CD4-positive, CD25-positive, alpha-beta regulatory T cell (primary cell): ENCODE measurements at regions not wholly inside any gene's neighbourhood (a gene's known extent, or its start where the extent isn't known, plus 50 kb on each side); places are given as distances from the start of the nearest gene placed in this dataset.

ENCODE experiments used
- ATAC-seq, 2 donors: fragments of 150-1000 bp; cut with Tn5 transposase; one replicate each; pipeline ENCODE4 v1.10.0; 2021; ENCODE audit warnings: low read depth in 2 of 2, moderate number of reproducible peaks in 2 of 2, moderate library complexity in 1 of 2
- DNase-seq, 3 donors: peaks; one replicate each; pipeline versions ENCODE4 v3.0.0 to v3.0.0-alpha.2; 2012 to 2022; ENCODE audit warnings: mixed read lengths in 1 of 3
- H3K27ac ChIP-seq: one replicate; pipeline ENCODE4 v1.7.0; 2013; ENCODE audit warnings: mild to moderate bottlenecking, low read length; ENCODE audit not compliant: insufficient read depth, poor library complexity, severe bottlenecking
- H3K27me3 ChIP-seq: one replicate; pipeline ENCODE4 v1.7.0; 2013; ENCODE audit warnings: low read length; ENCODE audit not compliant: control insufficient read depth, insufficient read depth
- H3K36me3 ChIP-seq: one replicate; pipeline ENCODE4 v1.7.0; 2013; ENCODE audit warnings: mild to moderate bottlenecking, low read length, moderate library complexity; ENCODE audit not compliant: control insufficient read depth, insufficient read depth
- H3K4me1 ChIP-seq: 2 replicates; pipeline ENCODE4 v1.7.0; 2013; ENCODE audit warnings: mild to moderate bottlenecking, low read length; ENCODE audit not compliant: insufficient read depth, control insufficient read depth, poor library complexity, severe bottlenecking
- H3K4me3 ChIP-seq: one replicate; pipeline ENCODE4 v1.7.0; 2013; ENCODE audit warnings: low read depth, mild to moderate bottlenecking, low read length, moderate library complexity
- H3K9me3 ChIP-seq, 2 experiments: 1 replicate in 1 of 2; 2 replicates in 1 of 2; pipeline ENCODE4 v1.7.0; 2013; ENCODE audit warnings: low read length in 2 of 2, mild to moderate bottlenecking in 1 of 2, moderate library complexity in 1 of 2; ENCODE audit not compliant: control insufficient read depth in 2 of 2
- H3K27ac Mint-ChIP-seq, 3 donors: one replicate each; pipeline ENCODE4 v1.8.0; 2020 to 2022; ENCODE audit warnings: mild to moderate bottlenecking in 3 of 3, mixed read lengths in 3 of 3, moderate library complexity in 2 of 3
- H3K27me3 Mint-ChIP-seq: one replicate; pipeline ENCODE4 v1.8.0; 2022; ENCODE audit warnings: mild to moderate bottlenecking, mixed read lengths
- H3K36me3 Mint-ChIP-seq: one replicate; pipeline ENCODE4 v1.8.0; 2020; ENCODE audit warnings: mixed read lengths
- H3K4me1 Mint-ChIP-seq, 4 donors: one replicate each; pipeline ENCODE4 v1.8.0; 2020 to 2022; ENCODE audit warnings: mixed read lengths in 4 of 4, mild to moderate bottlenecking in 1 of 4
- H3K4me3 Mint-ChIP-seq, 4 donors: one replicate each; pipeline ENCODE4 v1.8.0; 2020 to 2022; ENCODE audit warnings: mild to moderate bottlenecking in 4 of 4, mixed read lengths in 4 of 4, moderate library complexity in 3 of 4
- H3K9me3 Mint-ChIP-seq, 7 donors: one replicate each; pipeline ENCODE4 v1.8.0; 2020 to 2022; ENCODE audit warnings: mixed read lengths in 7 of 7, mild to moderate bottlenecking in 3 of 7, moderate library complexity in 2 of 7

- no peaks in the 10 kb centered on the region for H3K27me3 Mint-ChIP-seq
Measured at GRCh38 chr4:19544446-19545125, 707.1 kb upstream of the SLIT2 start.

DNA sequence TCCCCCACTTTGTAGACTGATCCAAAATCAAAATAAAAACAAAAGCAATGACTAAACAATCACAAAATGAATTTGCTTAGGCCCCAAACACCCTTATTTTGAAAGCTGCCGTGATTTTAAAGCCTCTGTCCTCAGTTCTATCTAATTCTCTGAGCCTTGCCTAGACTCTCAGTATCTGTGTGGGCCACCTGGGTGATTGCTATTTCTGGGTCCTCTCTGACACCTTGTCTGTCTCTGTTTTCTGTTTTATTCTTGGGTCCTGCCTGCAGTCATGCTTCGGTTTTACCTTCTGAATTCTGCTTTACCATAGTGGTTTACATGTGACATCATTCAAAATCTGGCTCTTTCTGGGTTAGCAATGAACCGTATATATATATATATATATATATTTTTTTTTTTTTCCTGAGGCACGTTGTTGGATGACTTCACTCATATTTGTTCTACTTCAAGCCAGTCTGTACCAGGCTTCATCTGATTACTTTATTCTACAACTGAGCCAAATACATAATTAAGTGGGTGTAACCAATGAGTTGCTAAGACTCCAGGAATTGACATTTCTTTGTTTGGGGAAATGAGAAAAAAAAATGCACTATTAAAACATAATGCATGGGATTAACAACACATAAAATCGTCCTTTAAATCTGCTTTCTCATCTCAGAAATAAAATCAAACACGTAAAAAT lies 710.7 kb upstream of the SLIT2 start:
- peaks cover 0 to 4% of the 10 kb centered on the region in 2 experiments for H3K9me3 ChIP-seq
- no peaks in the 10 kb centered on the region for H3K4me1 Mint-ChIP-seq
- no peak overlapping the region for H3K4me3 Mint-ChIP-seq
- no peak overlapping the region for H3K4me3 ChIP-seq
- H3K27ac Mint-ChIP-seq, result no peak overlapping the region
- no peaks in the 10 kb centered on the region for H3K27me3 Mint-ChIP-seq
- H3K36me3 Mint-ChIP-seq, result no peaks in the 10 kb centered on the region
- DNase-seq (no peak), ATAC-seq (no peak)
- H3K27ac ChIP-seq, result no peak overlapping the region
- H3K4me1 ChIP-seq, result no peaks in the 10 kb centered on the region
- H3K36me3 ChIP-seq, result no peaks in the 10 kb centered on the region
- no peaks in the 10 kb centered on the region for H3K27me3 ChIP-seq
- peaks cover 4 to 14% (median 7%) of the 10 kb centered on the region in 7 donors for H3K9me3 Mint-ChIP-seq

More at GRCh38 chr4:19544446-19545125, 707.1 kb upstream of the SLIT2 start:
- peaks cover 0 to 4% of the 10 kb centered on the region in 2 experiments for H3K9me3 ChIP-seq
- Mint-ChIP-seq H3K4me1 (no peaks in the 10 kb centered on the region), H3K4me3 (no peak overlapping the region), H3K9me3 (peaks cover 4 to 26% (median 8%) of the 10 kb centered on the region in 7 donors), H3K27ac (no peak overlapping the region), H3K36me3 (no peaks in the 10 kb centered on the region)
- DNase-seq, result no peak
- H3K27ac ChIP-seq, result no peak overlapping the region
- H3K27me3 ChIP-seq, result no peaks in the 10 kb centered on the region
- no peaks in the 10 kb centered on the region for H3K36me3 ChIP-seq
- no peak for ATAC-seq
- H3K4me3 ChIP-seq, result no peak overlapping the region
- no peaks in the 10 kb centered on the region for H3K4me1 ChIP-seq

DNA sequence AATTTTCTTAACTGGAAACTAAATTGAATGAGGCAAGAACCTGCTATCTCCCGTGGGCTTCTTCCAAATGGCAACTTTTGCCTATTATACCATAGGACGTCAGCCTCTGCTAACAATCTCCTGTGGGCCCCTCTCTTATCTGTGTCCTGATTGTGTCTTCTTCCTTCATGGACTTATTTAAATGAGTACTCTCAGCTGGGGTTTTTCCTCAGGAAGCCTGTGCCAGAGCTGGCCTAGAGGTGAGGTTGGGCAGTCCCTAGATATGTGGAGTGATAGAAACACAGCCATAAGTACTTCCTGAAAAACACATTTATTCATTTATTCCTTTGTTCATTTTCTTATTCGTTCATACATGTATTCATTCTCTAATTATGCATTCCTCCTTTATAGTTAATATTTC lies 712.5 kb upstream of the SLIT2 start:
- Mint-ChIP-seq H3K27ac (no peak overlapping the region), H3K4me1 (no peaks in the 10 kb centered on the region), H3K36me3 (no peaks in the 10 kb centered on the region), H3K9me3 (peaks cover 0 to 14% (median 6%) of the 10 kb centered on the region in 7 donors), H3K4me3 (no peak overlapping the region), H3K27me3 (no peaks in the 10 kb centered on the region)
- Histone ChIP-seq H3K27me3 (no peaks in the 10 kb centered on the region), H3K4me1 (no peaks in the 10 kb centered on the region), H3K36me3 (no peaks in the 10 kb centered on the region), H3K9me3 (peaks cover 0 to 4% of the 10 kb centered on the region in 2 experiments), H3K4me3 (no peak overlapping the region), H3K27ac (no peak overlapping the region)
- DNase-seq (no peak), ATAC-seq (no peak)

DNA sequence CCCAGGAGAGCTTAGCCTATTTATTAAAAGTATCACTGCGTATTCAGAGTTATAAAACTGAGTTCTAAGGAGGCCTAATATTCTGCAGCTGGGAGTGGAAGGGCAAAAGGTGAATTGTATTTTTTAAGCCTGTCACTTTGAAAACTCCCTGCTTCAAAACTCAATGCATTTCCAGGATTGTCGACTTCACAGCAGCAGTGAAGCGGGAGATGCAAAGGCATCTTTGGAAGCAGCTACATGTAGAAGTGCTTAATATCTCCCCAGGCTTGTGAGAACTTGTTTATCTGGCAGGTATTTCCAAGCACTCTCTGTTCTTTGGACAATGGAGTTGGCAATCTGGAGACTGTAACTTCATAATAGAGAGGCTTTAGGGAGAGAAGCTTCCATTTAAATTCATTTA lies 717.5 kb upstream of the SLIT2 start:
- Mint-ChIP-seq H3K27me3 (no peaks in the 10 kb centered on the region), H3K4me3 (no peak overlapping the region), H3K4me1 (no peaks in the 10 kb centered on the region), H3K27ac (no peak overlapping the region), H3K36me3 (no peaks in the 10 kb centered on the region), H3K9me3 (peaks cover 0 to 14% (median 4%) of the 10 kb centered on the region in 7 donors)
- H3K27me3 ChIP-seq, result no peaks in the 10 kb centered on the region
- H3K36me3 ChIP-seq, result no peaks in the 10 kb centered on the region
- ATAC-seq (no peak), DNase-seq (no peak)
- H3K4me1 ChIP-seq, result no peaks in the 10 kb centered on the region
- H3K4me3 ChIP-seq, result no peak overlapping the region
- H3K9me3 ChIP-seq, result peaks cover 0 to 5% of the 10 kb centered on the region in 2 experiments
- no peak overlapping the region for H3K27ac ChIP-seq

DNA sequence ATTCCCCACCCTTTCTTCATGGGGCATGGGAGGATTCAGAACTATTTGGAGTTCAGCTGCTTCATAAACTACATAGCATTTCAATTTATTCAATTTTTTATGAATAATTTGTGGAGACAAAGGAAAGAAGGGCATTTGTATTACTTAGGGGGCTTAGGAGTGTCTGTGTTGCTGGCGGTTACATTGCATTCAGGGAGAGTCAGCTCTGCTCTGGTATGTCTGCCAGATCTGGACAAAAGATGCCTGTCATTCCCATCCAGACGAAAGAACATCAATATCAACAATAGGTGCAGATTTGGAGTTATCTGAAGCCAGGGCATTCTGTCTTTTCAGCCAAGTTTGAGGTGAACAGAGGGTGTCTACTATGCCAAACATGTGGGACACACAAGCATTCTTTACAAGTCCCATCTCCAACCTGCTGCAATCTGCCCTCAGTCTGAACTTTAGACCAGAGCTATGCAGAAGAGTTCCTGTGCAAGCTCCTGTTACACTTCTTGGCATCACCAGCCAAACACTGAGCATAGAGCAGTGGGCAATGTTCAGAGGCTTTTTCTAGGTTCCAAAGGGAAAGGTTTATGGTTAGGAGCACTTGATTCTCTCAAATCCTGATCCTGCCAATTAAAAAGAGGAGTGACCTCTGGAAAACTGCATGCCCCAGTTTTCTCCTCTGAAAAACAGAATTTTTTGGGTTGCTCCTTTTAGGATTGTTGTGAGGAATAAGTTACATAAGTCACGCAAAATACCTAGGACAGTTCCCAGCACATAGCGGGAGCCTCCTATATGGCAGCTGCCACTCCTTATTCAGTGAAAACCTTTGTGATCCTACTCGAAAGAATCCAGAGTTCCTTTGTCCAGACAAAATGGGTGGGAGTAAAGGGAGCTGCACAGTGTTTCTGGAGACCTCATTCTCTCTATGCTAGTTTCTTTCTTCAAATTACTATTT lies 719.5 kb upstream of the SLIT2 start:
- Histone ChIP-seq H3K4me1 (no peaks in the 10 kb centered on the region), H3K27ac (no peak overlapping the region), H3K9me3 (peaks cover 0 to 5% of the 10 kb centered on the region in 2 experiments), H3K27me3 (no peaks in the 10 kb centered on the region), H3K4me3 (no peak overlapping the region), H3K36me3 (no peaks in the 10 kb centered on the region)
- Mint-ChIP-seq H3K27ac (no peak overlapping the region), H3K36me3 (no peaks in the 10 kb centered on the region), H3K4me3 (no peak overlapping the region), H3K27me3 (no peaks in the 10 kb centered on the region), H3K9me3 (peaks cover 0 to 28% (median 6%) of the 10 kb centered on the region in 7 donors), H3K4me1 (no peaks in the 10 kb centered on the region)
- DNase-seq (no peak), ATAC-seq (no peak)

DNA sequence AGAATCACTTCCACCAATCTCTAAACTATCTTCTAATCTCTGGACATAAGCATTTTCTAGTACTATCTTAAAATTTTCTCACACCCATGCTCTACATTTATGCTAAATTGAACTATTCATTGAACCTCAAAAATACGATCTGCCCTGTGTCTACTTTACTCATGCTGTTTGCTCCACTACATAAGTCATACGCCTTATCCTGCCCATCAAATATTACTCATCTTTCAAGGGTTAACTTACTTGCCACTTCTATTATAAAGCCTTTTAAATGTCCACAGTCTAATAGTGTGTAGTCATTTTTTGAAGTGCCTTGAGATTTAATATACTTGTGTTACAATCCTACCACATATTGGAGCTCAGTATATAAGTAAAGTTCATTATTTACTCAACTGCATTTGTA lies 727.7 kb upstream of the SLIT2 start:
- H3K27ac Mint-ChIP-seq, result no peak overlapping the region
- Histone ChIP-seq H3K4me3 (no peak overlapping the region), H3K36me3 (no peaks in the 10 kb centered on the region), H3K27ac (no peak overlapping the region), H3K9me3 (peaks cover 0 to 5% of the 10 kb centered on the region in 2 experiments), H3K4me1 (no peaks in the 10 kb centered on the region), H3K27me3 (no peaks in the 10 kb centered on the region)
- ATAC-seq (no peak), DNase-seq (no peak)
- H3K4me3 Mint-ChIP-seq, result no peak overlapping the region
- no peaks in the 10 kb centered on the region for H3K4me1 Mint-ChIP-seq
- H3K27me3 Mint-ChIP-seq, result no peaks in the 10 kb centered on the region
- H3K36me3 Mint-ChIP-seq, result no peaks in the 10 kb centered on the region
- peaks cover 6 to 41% (median 10%) of the 10 kb centered on the region in 7 donors for H3K9me3 Mint-ChIP-seq

DNA sequence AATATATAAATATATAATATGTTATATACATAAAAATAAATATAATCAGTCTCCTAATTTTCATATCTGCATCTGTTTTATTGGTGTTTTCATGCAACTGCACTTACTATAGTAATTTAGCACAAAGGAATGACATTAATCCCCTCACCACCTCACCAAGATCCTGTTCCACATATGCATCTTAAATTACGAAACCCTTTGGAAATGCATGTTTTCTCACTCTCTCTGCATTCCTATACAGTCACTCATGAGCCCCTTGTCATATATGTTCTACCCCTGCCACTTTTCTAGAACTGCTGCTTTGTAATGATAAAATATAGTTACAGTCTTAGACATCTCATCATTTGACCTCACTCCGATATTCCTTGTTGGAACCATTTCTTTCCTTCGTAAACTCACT lies 728.7 kb upstream of the SLIT2 start:
- ATAC-seq, result no peak
- no peak for DNase-seq
- H3K27me3 ChIP-seq, result no peaks in the 10 kb centered on the region
- Mint-ChIP-seq H3K27me3 (no peaks in the 10 kb centered on the region), H3K4me3 (no peak overlapping the region), H3K36me3 (no peaks in the 10 kb centered on the region), H3K9me3 (peaks cover 5 to 36% (median 11%) of the 10 kb centered on the region in 7 donors), H3K4me1 (no peaks in the 10 kb centered on the region), H3K27ac (no peak overlapping the region)
- no peaks in the 10 kb centered on the region for H3K36me3 ChIP-seq
- H3K9me3 ChIP-seq, result peaks cover 0 to 8% of the 10 kb centered on the region in 2 experiments
- no peaks in the 10 kb centered on the region for H3K4me1 ChIP-seq
- H3K27ac ChIP-seq, result no peak overlapping the region
- no peak overlapping the region for H3K4me3 ChIP-seq
